ENCODE measurements at regions not wholly inside any gene's neighbourhood (a gene's known extent, or its start where the extent isn't known, plus 50 kb on each side); places are given as distances from the start of the nearest gene placed in this dataset.

GRCh38 chr9:101915482-101915881 is 177.0 kb upstream of the GRIN3A start:
- Histone ChIP-seq H3K9me2 (ENCODE audit: insufficient read depth) (no peaks in the 10 kb centered on the region), H3K4me1 (replicated peaks; ENCODE audit: insufficient read depth) (no peaks in the 10 kb centered on the region), H3K79me2 (ENCODE audit: low read depth) (no peaks in the 10 kb centered on the region), H3K9me3 (ENCODE audit: insufficient read depth, low read depth) (no peaks in the 10 kb centered on the region), H2AFZ (no peak overlapping the region), H3K4me2 (no peak overlapping the region), H3F3A (ENCODE audit: insufficient read depth, low read depth) (no peaks in the 10 kb centered on the region), H3K36me3 (ENCODE audit: low read depth) (no peaks in the 10 kb centered on the region), H4K20me1 (ENCODE audit: insufficient read depth) (no peaks in the 10 kb centered on the region), H3K4me3 (no peak overlapping the region), H3K27me3 (ENCODE audit: insufficient read depth, low read depth) (no peaks in the 10 kb centered on the region), H3K27ac (no peak overlapping the region)
- BruUV-seq (replicated peaks) = no TSS peak
- ChIA-PET POLR2A (ENCODE audit: unreplicated experiment) (no interaction called here), CTCF (no interaction called here)
- no peak for DNase-seq
- TF ChIP-seq EZH2 (IDR thresholded peaks at IDR 0.05; ENCODE audit: low read depth) = no peak
- no peak for TF ChIP-seq CTCF (conservative IDR thresholded peaks at IDR 0.05)
- intact Hi-C loops (cut with micrococcal nuclease; ENCODE audit: unreplicated experiment) = no loop called here

- Histone ChIP-seq H3K79me2 (ENCODE audit: low read depth) (no peaks in the 10 kb centered on the region), H3K4me3 (no peak overlapping the region), H3K9me3 (ENCODE audit: insufficient read depth, low read depth) (no peaks in the 10 kb centered on the region), H3K9me2 (ENCODE audit: insufficient read depth) (no peaks in the 10 kb centered on the region), H4K20me1 (ENCODE audit: insufficient read depth) (no peaks in the 10 kb centered on the region), H3F3A (ENCODE audit: insufficient read depth, low read depth) (no peaks in the 10 kb centered on the region), H2AFZ (no peak overlapping the region), H3K27me3 (ENCODE audit: insufficient read depth, low read depth) (no peaks in the 10 kb centered on the region), H3K4me1 (replicated peaks; ENCODE audit: insufficient read depth) (no peaks in the 10 kb centered on the region), H3K4me2 (no peak overlapping the region), H3K36me3 (ENCODE audit: low read depth) (no peaks in the 10 kb centered on the region), H3K27ac (no peak overlapping the region)
- no TSS peak for BruUV-seq (replicated peaks)
- no peak for DNase-seq
- POLR2A ChIA-PET (ENCODE audit: unreplicated experiment) = no interaction called here
- CTCF ChIA-PET = no interaction called here
- TF ChIP-seq CTCF (conservative IDR thresholded peaks at IDR 0.05) (no peak), EZH2 (IDR thresholded peaks at IDR 0.05; ENCODE audit: low read depth) (no peak)
- intact Hi-C loops (cut with micrococcal nuclease; ENCODE audit: unreplicated experiment) = no loop called here
Observed at GRCh38 chr9:101912698-101913097, 174.3 kb upstream of the GRIN3A start.

- BruUV-seq (replicated peaks) = no TSS peak
- ChIA-PET CTCF (no interaction called here), POLR2A (ENCODE audit: unreplicated experiment) (no interaction called here)
- Histone ChIP-seq H3K9me2 (ENCODE audit: insufficient read depth) (no peaks in the 10 kb centered on the region), H3K79me2 (ENCODE audit: low read depth) (no peaks in the 10 kb centered on the region), H3K36me3 (ENCODE audit: low read depth) (no peaks in the 10 kb centered on the region), H3K27ac (no peak overlapping the region), H2AFZ (no peak overlapping the region), H3K4me2 (no peak overlapping the region), H3K4me3 (no peak overlapping the region), H3K27me3 (ENCODE audit: insufficient read depth, low read depth) (no peaks in the 10 kb centered on the region), H3F3A (ENCODE audit: insufficient read depth, low read depth) (no peaks in the 10 kb centered on the region), H4K20me1 (ENCODE audit: insufficient read depth) (no peaks in the 10 kb centered on the region), H3K9me3 (ENCODE audit: insufficient read depth, low read depth) (no peaks in the 10 kb centered on the region), H3K4me1 (replicated peaks; ENCODE audit: insufficient read depth) (no peaks in the 10 kb centered on the region)
- intact Hi-C loops (cut with micrococcal nuclease; ENCODE audit: unreplicated experiment) = no loop called here
- TF ChIP-seq EZH2 (IDR thresholded peaks at IDR 0.05; ENCODE audit: low read depth) (no peak), CTCF (conservative IDR thresholded peaks at IDR 0.05) (no peak)
- DNase-seq = no peak
Observed at GRCh38 chr9:101907466-101907865, 169.0 kb upstream of the GRIN3A start.
